ENCODE measurements at regions not wholly inside any gene's neighbourhood (a gene's known extent, or its start where the extent isn't known, plus 50 kb on each side); places are given as distances from the start of the nearest gene placed in this dataset.

DNA sequence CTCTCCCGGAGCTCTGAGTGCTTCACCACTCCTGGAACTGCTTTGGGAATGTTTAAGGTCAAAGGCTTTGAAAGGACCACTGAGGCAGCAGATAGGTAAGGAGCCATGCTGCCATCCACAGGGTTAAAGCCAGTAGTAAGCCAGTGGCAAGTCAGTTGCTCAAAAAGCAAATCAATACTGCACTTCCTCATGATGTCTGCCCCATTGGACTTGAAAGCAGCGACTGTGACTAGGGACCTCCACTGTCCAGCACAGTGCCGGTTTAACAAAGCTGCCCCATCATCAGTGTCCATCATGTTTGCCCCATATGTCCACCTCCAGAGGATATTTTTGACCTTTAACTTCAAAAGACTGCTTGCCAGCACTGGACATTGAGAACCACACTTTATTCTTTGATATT, 49.9 kb upstream of the FGF13 start:
- TF ChIP-seq, protein P1, sequence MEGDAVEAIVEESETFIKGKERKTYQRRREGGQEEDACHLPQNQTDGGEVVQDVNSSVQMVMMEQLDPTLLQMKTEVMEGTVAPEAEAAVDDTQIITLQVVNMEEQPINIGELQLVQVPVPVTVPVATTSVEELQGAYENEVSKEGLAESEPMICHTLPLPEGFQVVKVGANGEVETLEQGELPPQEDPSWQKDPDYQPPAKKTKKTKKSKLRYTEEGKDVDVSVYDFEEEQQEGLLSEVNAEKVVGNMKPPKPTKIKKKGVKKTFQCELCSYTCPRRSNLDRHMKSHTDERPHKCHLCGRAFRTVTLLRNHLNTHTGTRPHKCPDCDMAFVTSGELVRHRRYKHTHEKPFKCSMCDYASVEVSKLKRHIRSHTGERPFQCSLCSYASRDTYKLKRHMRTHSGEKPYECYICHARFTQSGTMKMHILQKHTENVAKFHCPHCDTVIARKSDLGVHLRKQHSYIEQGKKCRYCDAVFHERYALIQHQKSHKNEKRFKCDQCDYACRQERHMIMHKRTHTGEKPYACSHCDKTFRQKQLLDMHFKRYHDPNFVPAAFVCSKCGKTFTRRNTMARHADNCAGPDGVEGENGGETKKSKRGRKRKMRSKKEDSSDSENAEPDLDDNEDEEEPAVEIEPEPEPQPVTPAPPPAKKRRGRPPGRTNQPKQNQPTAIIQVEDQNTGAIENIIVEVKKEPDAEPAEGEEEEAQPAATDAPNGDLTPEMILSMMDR (IDR thresholded peaks at IDR 0.05 in 4 of 5, conservative IDR thresholded peaks at IDR 0.05 in 1 of 5): no peak
- TF ChIP-seq POLR2A (IDR thresholded peaks at IDR 0.05): no peak
